HG03108 (cell line): ENCODE measurements at regions not wholly inside any gene's neighbourhood (a gene's known extent, or its start where the extent isn't known, plus 50 kb on each side); places are given as distances from the start of the nearest gene placed in this dataset.
"Not testable (repeated sequence)": the region's sequence is repeated elsewhere in the genome, so short reads cannot be mapped to it uniquely, and the experiment has no call there.

ENCODE experiments used
- ATAC-seq: cut with Tn5 transposase; IDR thresholded peaks from one replicate; pipeline ENCODE4 v1.9.1; 2021; ENCODE audit warnings: moderate library complexity; ENCODE audit not compliant: unreplicated experiment

GRCh38 chr3:144566320-144566719, 594.7 kb downstream of the DIPK2A start:
- ATAC-seq, result no peak

- ATAC-seq, result no peak
Observed at GRCh38 chr3:144569651-144570050, 598.0 kb downstream of the DIPK2A start.

- ATAC-seq, result no peak
Observed at GRCh38 chr3:144583871-144584270, 612.2 kb downstream of the DIPK2A start.

GRCh38 chr3:144585408-144585807, 613.8 kb downstream of the DIPK2A start:
- no peak for ATAC-seq

- ATAC-seq, result no peak
Observed at GRCh38 chr3:144585953-144586352, 614.3 kb downstream of the DIPK2A start.

GRCh38 chr3:144586382-144586781, 614.8 kb downstream of the DIPK2A start:
- ATAC-seq, result no peak

- ATAC-seq, result no peak
Observed at GRCh38 chr3:144590854-144591253, 619.2 kb downstream of the DIPK2A start.

GRCh38 chr3:144593881-144594280, 622.3 kb downstream of the DIPK2A start:
- no peak for ATAC-seq

GRCh38 chr3:144620236-144620635, 648.6 kb downstream of the DIPK2A start:
- ATAC-seq, result not testable (repeated sequence)

- no peak for ATAC-seq
Observed at GRCh38 chr3:144622845-144623244, 651.2 kb downstream of the DIPK2A start.

GRCh38 chr3:144624656-144625055, 653.0 kb downstream of the DIPK2A start:
- ATAC-seq, result no peak

- ATAC-seq, result no peak
Observed at GRCh38 chr3:144626835-144627234, 655.2 kb downstream of the DIPK2A start.

- no peak for ATAC-seq
Observed at GRCh38 chr3:144629381-144629780, 657.8 kb downstream of the DIPK2A start.

GRCh38 chr3:144636833-144637232, 665.2 kb downstream of the DIPK2A start:
- no peak for ATAC-seq

GRCh38 chr3:144638009-144638408, 666.4 kb downstream of the DIPK2A start:
- ATAC-seq, result no peak

GRCh38 chr3:144643771-144644198, 672.2 kb downstream of the DIPK2A start:
- no peak for ATAC-seq

GRCh38 chr3:144645300-144645699, 673.7 kb downstream of the DIPK2A start:
- ATAC-seq, result no peak

- ATAC-seq, result no peak
Observed at GRCh38 chr3:144650380-144650779, 678.8 kb downstream of the DIPK2A start.

- ATAC-seq, result no peak
Observed at GRCh38 chr3:144652573-144652972, 681.0 kb downstream of the DIPK2A start.

GRCh38 chr3:144655423-144655822, 683.8 kb downstream of the DIPK2A start:
- no peak for ATAC-seq

GRCh38 chr3:144660186-144660585, 688.6 kb downstream of the DIPK2A start:
- ATAC-seq, result no peak

GRCh38 chr3:144662729-144663128, 691.1 kb downstream of the DIPK2A start:
- ATAC-seq, result no peak
